GM12878 (cell line): ENCODE measurements at regions not wholly inside any gene's neighbourhood (a gene's known extent, or its start where the extent isn't known, plus 50 kb on each side); places are given as distances from the start of the nearest gene placed in this dataset.

Experiments used
- ATAC-seq: fragments of 200-7000 bp; cut with Tn5 transposase; 3 replicates; pipeline ENCODE4 v1.9.1; 2020; ENCODE audit warnings: mild to moderate bottlenecking, moderate library complexity
- BruUV-seq: library from RNA; stranded (reverse); fragments of 400-500 nt; replicated peaks from 2 replicates; lab custom pipeline; 2021; lab: Mats Ljungman, UMichigan
- CTCF ChIA-PET: fragments of 300-600 bp; sonication (Branson Sonifier 250); formaldehyde crosslinking; extraction: SDS; loops from one replicate; lab custom pipeline; 2021; ENCODE audit warnings: inconsistent platforms; lab: Yijun Ruan, JAX
- POLR2A ChIA-PET: fragments of 350-600 bp; formaldehyde crosslinking; extraction: SDS; loops from one replicate; lab custom pipeline; 2021; ENCODE audit warnings: inconsistent platforms; lab: Charles Lee
- RAD21 ChIA-PET: fragments of 300-600 bp; sonication (Branson Sonifier 250); formaldehyde crosslinking; loops from one replicate; lab custom pipeline; 2023; ENCODE audit warnings: antibody characterized with exemption; ENCODE audit not compliant: unreplicated experiment; lab: Charles Lee
- SMC1A ChIA-PET: fragments of 300-600 bp; sonication (Branson Sonifier 250); formaldehyde crosslinking; loops from one replicate; lab custom pipeline; 2023; ENCODE audit not compliant: unreplicated experiment, uncharacterized antibody; lab: Charles Lee
- DNase-seq: peaks from one replicate; pipeline ENCODE4 v3.0.0-alpha.2; 2011; ENCODE audit warnings: low read depth, low spot score
- FAIRE-seq: peaks from 3 replicates; lab custom pipeline; 2011; peaks lifted over from hg19 to GRCh38; lab: Jason Lieb, UNC
- H2AFZ ChIP-seq: 2 replicates; pipeline ENCODE4 v1.6.0; 2011; ENCODE audit warnings: low read depth, low read length, control low read depth; ENCODE audit not compliant: control insufficient read depth
- H3K27ac ChIP-seq: 2 replicates; pipeline ENCODE4 v1.5.1; 2011; ENCODE audit warnings: control low read depth; ENCODE audit not compliant: control insufficient read depth, insufficient read depth
- H3K27me3 ChIP-seq, 2 experiments: replicated peaks in 1 of 2; 2 replicates each; pipeline versions ENCODE4 v1.6.0 to v1.6.1; 2011; ENCODE audit warnings: low read length in 1 of 2; ENCODE audit not compliant: control insufficient read depth in 2 of 2, insufficient read depth in 2 of 2
- H3K36me3 ChIP-seq, 2 experiments: 2 replicates each; pipeline ENCODE4 v1.5.1; 2011; ENCODE audit warnings: low read length in 1 of 2; ENCODE audit not compliant: control insufficient read depth in 2 of 2, insufficient read depth in 2 of 2
- H3K4me1 ChIP-seq: 2 replicates; pipeline ENCODE4 v1.6.1; 2011; ENCODE audit warnings: mild to moderate bottlenecking, low read length, moderate library complexity, mixed read lengths; ENCODE audit not compliant: control insufficient read depth, insufficient read depth
- H3K4me2 ChIP-seq: 2 replicates; pipeline ENCODE4 v1.6.0; 2011; ENCODE audit warnings: control low read depth; ENCODE audit not compliant: control insufficient read depth, insufficient read depth
- H3K4me3 ChIP-seq: fragments of 200-600 bp; sonication (generic); 2 replicates; pipeline ENCODE4 v1.5.1; 2016
- H3K79me2 ChIP-seq: 2 replicates; pipeline ENCODE4 v1.6.0; 2011; ENCODE audit warnings: low read length; ENCODE audit not compliant: control insufficient read depth, insufficient read depth
- H3K9ac ChIP-seq: 2 replicates; pipeline ENCODE4 v1.8.0; 2011; ENCODE audit warnings: low read length, control low read depth, mixed read lengths; ENCODE audit not compliant: control insufficient read depth, insufficient read depth
- H3K9me3 ChIP-seq: replicated peaks from 3 replicates; pipeline ENCODE4 v1.5.1; 2011; ENCODE audit warnings: mild to moderate bottlenecking, low read length; ENCODE audit not compliant: control insufficient read depth, insufficient read depth
- H4K20me1 ChIP-seq: 2 replicates; pipeline ENCODE4 v1.6.0; 2011; ENCODE audit not compliant: control insufficient read depth, insufficient read depth
- ATF7 ChIP-seq: fragments of 450-650 bp; IDR thresholded peaks from 2 replicates; pipeline ENCODE4 v1.6.1; 2016; ENCODE audit warnings: low read depth, mild to moderate bottlenecking
- CBFB ChIP-seq: IDR thresholded peaks from 2 replicates; pipeline ENCODE4 v1.6.1; 2016; ENCODE audit warnings: antibody characterized with exemption, low read depth
- CBX3 ChIP-seq: fragments of 200-600 bp; sonication (generic); IDR thresholded peaks from 2 replicates; pipeline ENCODE4 v1.6.1; 2016; ENCODE audit warnings: low read depth, borderline replicate concordance
- EP300 ChIP-seq, 2 experiments: fragments of 150-350 bp in 1 of 2; IDR thresholded peaks; 2 replicates each; pipeline ENCODE4 v1.6.1; 2011 to 2012; ENCODE audit warnings: low read depth in 2 of 2, low read length in 2 of 2, borderline replicate concordance in 1 of 2, improper control_type of control experiment in 1 of 2, inconsistent platforms in 1 of 2; ENCODE audit not compliant: control insufficient read depth in 1 of 2
- HDAC6 ChIP-seq: fragments of 200-600 bp; sonication (generic); IDR thresholded peaks from one replicate; pipeline ENCODE4 v1.8.0; 2017; ENCODE audit warnings: antibody characterized with exemption; ENCODE audit not compliant: unreplicated experiment
- NR2F1 ChIP-seq: fragments of 450-650 bp; conservative IDR thresholded peaks from 2 replicates; pipeline ENCODE4 v1.6.1; 2017; ENCODE audit warnings: mild to moderate bottlenecking
- WGBS: methylation state at CpG from one replicate; pipeline ENCODE4 v1.1.6; 2016; ENCODE audit warnings: low lambda C conversion rate; ENCODE audit not compliant: insufficient replicate concordance, insufficient coverage; ENCODE audit errors: missing lambda C conversion rate; 5-methylcytosine and 5-hydroxymethylcytosine counted together
- in situ Hi-C: fragments of 300-500 bp; cut with MboI; formaldehyde crosslinking; loops from 9 replicates; pipeline ENCODE4 v1.14.3; 2018; ENCODE audit warnings: mixed read lengths
- intact Hi-C: fragments of 100-400 bp; cut with micrococcal nuclease; formaldehyde crosslinking; loops from one replicate; pipeline ENCODE4 v1.14.2; 2022; ENCODE audit not compliant: unreplicated experiment
- TF ChIP-seq, protein P1 (sequence below): IDR thresholded peaks from 2 replicates; pipeline ENCODE4 v1.6.1; 2012; ENCODE audit warnings: low read depth, low read length, improper control_type of control experiment
- TF ChIP-seq, protein P2 (sequence below): fragments of 150-350 bp; IDR thresholded peaks from 2 replicates; pipeline ENCODE4 v1.6.1; 2014; ENCODE audit warnings: mild to moderate bottlenecking, low read depth, low read length
- TF ChIP-seq, protein P3 (sequence below): IDR thresholded peaks from 2 replicates; pipeline ENCODE4 v1.6.1; 2012; ENCODE audit warnings: mild to moderate bottlenecking, low read depth, low read length

DNA sequence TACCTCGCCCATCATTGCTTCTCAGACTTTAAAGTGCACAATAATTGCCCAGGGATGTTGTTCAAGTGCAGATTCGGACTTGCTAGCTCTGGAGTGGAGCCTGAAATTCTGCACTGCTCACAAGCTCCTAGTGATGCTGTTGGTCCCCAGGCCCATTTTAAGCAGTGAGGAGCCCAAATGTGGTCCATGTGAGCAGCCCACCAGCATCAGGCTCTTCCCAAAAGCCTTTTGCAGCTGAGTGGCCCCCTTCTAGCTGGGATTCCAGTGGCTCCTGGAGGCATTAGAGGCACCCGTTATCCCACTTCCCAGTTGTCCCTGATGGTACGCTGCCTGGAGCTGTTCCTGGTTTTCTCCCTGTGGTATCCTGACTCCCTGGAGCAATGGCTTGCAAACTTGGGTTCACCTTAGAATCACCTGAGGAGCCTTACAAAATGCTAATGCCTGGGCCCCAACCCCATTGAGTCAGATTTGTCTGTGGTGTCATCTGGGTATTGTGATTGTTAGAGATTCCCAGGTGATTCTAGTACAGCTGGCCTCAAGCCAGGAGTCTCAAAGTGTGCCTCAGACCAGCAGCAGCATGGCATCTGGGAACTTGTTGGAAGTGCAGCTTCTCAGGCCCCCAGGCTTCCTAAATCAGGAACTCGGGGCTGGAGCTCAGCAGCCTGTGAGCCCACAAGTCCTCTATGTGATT, 186.9 kb upstream of the SLC24A3 start:
- intact Hi-C loops, result no loop called here
- in situ Hi-C loops, result no loop called here
- Histone ChIP-seq H3K9ac (no peak overlapping the region), H3K9me3 (no peaks in the 10 kb centered on the region), H3K27me3 (no peaks in the 10 kb centered on the region), H3K4me1 (peaks cover 12% of the 10 kb centered on the region), H3K79me2 (no peaks in the 10 kb centered on the region), H3K36me3 (no peaks in the 10 kb centered on the region), H3K4me3 (no peak overlapping the region), H3K4me2 (peak overlapping the region; percentile 42), H3K27ac (no peak overlapping the region), H4K20me1 (no peaks in the 10 kb centered on the region), H2AFZ (no peak overlapping the region)
- BruUV-seq, result no TSS peak
- TF ChIP-seq ATF7 (no peak), NR2F1 (no peak), CBX3 (no peak), EP300 (IDR thresholded peaks at IDR 0.05; ENCODE audit: borderline replicate concordance in 1 of 2, control insufficient read depth in 1 of 2, low read depth in 2 of 2, low read length in 2 of 2) (no peak), HDAC6 (no peak), CBFB (no peak)
- TF ChIP-seq, protein P1, sequence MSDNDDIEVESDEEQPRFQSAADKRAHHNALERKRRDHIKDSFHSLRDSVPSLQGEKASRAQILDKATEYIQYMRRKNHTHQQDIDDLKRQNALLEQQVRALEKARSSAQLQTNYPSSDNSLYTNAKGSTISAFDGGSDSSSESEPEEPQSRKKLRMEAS, result no peak
- TF ChIP-seq, protein P2, sequence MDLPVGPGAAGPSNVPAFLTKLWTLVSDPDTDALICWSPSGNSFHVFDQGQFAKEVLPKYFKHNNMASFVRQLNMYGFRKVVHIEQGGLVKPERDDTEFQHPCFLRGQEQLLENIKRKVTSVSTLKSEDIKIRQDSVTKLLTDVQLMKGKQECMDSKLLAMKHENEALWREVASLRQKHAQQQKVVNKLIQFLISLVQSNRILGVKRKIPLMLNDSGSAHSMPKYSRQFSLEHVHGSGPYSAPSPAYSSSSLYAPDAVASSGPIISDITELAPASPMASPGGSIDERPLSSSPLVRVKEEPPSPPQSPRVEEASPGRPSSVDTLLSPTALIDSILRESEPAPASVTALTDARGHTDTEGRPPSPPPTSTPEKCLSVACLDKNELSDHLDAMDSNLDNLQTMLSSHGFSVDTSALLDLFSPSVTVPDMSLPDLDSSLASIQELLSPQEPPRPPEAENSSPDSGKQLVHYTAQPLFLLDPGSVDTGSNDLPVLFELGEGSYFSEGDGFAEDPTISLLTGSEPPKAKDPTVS, result no peak
- TF ChIP-seq, protein P3, sequence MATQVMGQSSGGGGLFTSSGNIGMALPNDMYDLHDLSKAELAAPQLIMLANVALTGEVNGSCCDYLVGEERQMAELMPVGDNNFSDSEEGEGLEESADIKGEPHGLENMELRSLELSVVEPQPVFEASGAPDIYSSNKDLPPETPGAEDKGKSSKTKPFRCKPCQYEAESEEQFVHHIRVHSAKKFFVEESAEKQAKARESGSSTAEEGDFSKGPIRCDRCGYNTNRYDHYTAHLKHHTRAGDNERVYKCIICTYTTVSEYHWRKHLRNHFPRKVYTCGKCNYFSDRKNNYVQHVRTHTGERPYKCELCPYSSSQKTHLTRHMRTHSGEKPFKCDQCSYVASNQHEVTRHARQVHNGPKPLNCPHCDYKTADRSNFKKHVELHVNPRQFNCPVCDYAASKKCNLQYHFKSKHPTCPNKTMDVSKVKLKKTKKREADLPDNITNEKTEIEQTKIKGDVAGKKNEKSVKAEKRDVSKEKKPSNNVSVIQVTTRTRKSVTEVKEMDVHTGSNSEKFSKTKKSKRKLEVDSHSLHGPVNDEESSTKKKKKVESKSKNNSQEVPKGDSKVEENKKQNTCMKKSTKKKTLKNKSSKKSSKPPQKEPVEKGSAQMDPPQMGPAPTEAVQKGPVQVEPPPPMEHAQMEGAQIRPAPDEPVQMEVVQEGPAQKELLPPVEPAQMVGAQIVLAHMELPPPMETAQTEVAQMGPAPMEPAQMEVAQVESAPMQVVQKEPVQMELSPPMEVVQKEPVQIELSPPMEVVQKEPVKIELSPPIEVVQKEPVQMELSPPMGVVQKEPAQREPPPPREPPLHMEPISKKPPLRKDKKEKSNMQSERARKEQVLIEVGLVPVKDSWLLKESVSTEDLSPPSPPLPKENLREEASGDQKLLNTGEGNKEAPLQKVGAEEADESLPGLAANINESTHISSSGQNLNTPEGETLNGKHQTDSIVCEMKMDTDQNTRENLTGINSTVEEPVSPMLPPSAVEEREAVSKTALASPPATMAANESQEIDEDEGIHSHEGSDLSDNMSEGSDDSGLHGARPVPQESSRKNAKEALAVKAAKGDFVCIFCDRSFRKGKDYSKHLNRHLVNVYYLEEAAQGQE, result no peak
- DNase-seq (no peak), ATAC-seq (peak; percentile 12; the same call in 1 of the 3 replicates), FAIRE-seq (no peak)
- 39% methylated on average over 5 of the region's 5 CpGs for WGBS
- ChIA-PET RAD21 (interaction anchor here (0.9 to 1.7 kb wide), 4 partner anchors 10 to 50 kb away, joined by 3 to 11 read pairs (median 4); no protein-coding TSS in a partner anchor), CTCF (interaction anchor here (0.9 to 2.6 kb wide), 4 partner anchors 46 to 393 kb away, joined by 3 to 6 read pairs (median 4); no protein-coding TSS in a partner anchor), SMC1A (interaction anchor here (0.6 to 2.9 kb wide), 6 partner anchors 29 to 393 kb away, joined by 3 to 21 read pairs (median 3); no protein-coding TSS in a partner anchor), POLR2A (interaction anchor here (0.8 kb wide), 1 partner anchor 45 kb away, joined by 3 read pairs; no protein-coding TSS in a partner anchor)
